Osteoblast (primary cell): ENCODE measurements at regions not wholly inside any gene's neighbourhood (a gene's known extent, or its start where the extent isn't known, plus 50 kb on each side); places are given as distances from the start of the nearest gene placed in this dataset.

ENCODE experiments used
- DNase-seq: peaks from one replicate; pipeline ENCODE4 v3.0.0; 2011; ENCODE audit warnings: low spot score, mixed read lengths; ENCODE audit not compliant: insufficient read length; ENCODE audit errors: missing footprints
- H2AFZ ChIP-seq: 2 replicates; pipeline ENCODE4 v1.6.0; 2011; ENCODE audit warnings: mild to moderate bottlenecking, low read length
- H3K27ac ChIP-seq: 2 replicates; pipeline ENCODE4 v1.5.1; 2011; ENCODE audit warnings: mild to moderate bottlenecking, low read depth, low read length, moderate library complexity
- H3K27me3 ChIP-seq: 2 replicates; pipeline ENCODE4 v1.6.0; 2012; ENCODE audit warnings: mild to moderate bottlenecking, control low read depth, inconsistent platforms, low read length, moderate library complexity; ENCODE audit not compliant: insufficient read depth
- H3K36me3 ChIP-seq: 2 replicates; pipeline ENCODE4 v1.5.1; 2011; ENCODE audit warnings: mild to moderate bottlenecking, low read length, control low read depth, moderate library complexity; ENCODE audit not compliant: insufficient read depth
- H3K4me1 ChIP-seq: 2 replicates; pipeline ENCODE4 v1.5.1; 2011; ENCODE audit warnings: mild to moderate bottlenecking, low read length, control low read depth, moderate library complexity; ENCODE audit not compliant: insufficient read depth
- H3K4me2 ChIP-seq: 2 replicates; pipeline ENCODE4 v1.6.0; 2011; ENCODE audit warnings: mild to moderate bottlenecking, low read length; ENCODE audit not compliant: insufficient read depth
- H3K4me3 ChIP-seq: fragments of 200-600 bp; sonication (generic); 3 replicates; pipeline ENCODE4 v1.5.1; 2012; ENCODE audit warnings: mild to moderate bottlenecking, low read length, inconsistent platforms; ENCODE audit not compliant: insufficient read depth
- H3K79me2 ChIP-seq: 2 replicates; pipeline ENCODE4 v1.6.0; 2012; ENCODE audit warnings: mild to moderate bottlenecking, low read length, control low read depth, inconsistent platforms; ENCODE audit not compliant: insufficient read depth
- H3K9me3 ChIP-seq: 2 replicates; pipeline ENCODE4 v1.5.1; 2011; ENCODE audit warnings: low read depth, low read length, control low read depth
- H4K20me1 ChIP-seq: 2 replicates; pipeline ENCODE4 v1.6.0; 2012; ENCODE audit warnings: mild to moderate bottlenecking, low read length, control low read depth; ENCODE audit not compliant: insufficient read depth
- TF ChIP-seq, protein P1 (sequence below): IDR thresholded peaks from 2 replicates; pipeline ENCODE4 v1.5.1; 2011; ENCODE audit warnings: mild to moderate bottlenecking, low read depth, low read length, moderate library complexity; ENCODE audit errors: extremely low read depth

DNA sequence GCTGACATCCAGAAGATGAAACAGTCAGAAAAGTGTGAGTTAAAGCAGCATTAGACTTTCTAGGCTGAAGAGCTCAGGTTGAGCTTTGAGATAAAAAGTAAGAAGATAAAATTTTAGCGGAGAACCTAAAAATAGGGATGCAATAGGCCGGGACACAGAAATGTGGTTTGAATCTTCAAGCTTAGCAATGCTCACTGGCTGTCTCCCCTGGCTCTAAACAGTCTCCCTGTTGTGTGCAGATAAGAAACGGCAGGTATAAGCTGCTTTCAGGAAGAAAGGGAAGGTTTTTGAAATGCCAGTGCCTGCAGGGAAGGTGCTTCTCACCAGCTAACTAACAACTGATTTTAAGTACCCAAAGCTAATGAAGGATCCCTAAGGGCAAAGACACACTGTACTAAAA is 718.7 kb upstream of the SGO1 start:
- Histone ChIP-seq H3K36me3 (no peaks in the 10 kb centered on the region), H3K27me3 (no peaks in the 10 kb centered on the region), H3K4me3 (no peak overlapping the region), H3K9me3 (no peaks in the 10 kb centered on the region), H3K4me2 (no peak overlapping the region), H2AFZ (no peak overlapping the region), H3K79me2 (no peaks in the 10 kb centered on the region), H3K27ac (no peak overlapping the region), H4K20me1 (no peaks in the 10 kb centered on the region), H3K4me1 (no peaks in the 10 kb centered on the region)
- TF ChIP-seq, protein P1, sequence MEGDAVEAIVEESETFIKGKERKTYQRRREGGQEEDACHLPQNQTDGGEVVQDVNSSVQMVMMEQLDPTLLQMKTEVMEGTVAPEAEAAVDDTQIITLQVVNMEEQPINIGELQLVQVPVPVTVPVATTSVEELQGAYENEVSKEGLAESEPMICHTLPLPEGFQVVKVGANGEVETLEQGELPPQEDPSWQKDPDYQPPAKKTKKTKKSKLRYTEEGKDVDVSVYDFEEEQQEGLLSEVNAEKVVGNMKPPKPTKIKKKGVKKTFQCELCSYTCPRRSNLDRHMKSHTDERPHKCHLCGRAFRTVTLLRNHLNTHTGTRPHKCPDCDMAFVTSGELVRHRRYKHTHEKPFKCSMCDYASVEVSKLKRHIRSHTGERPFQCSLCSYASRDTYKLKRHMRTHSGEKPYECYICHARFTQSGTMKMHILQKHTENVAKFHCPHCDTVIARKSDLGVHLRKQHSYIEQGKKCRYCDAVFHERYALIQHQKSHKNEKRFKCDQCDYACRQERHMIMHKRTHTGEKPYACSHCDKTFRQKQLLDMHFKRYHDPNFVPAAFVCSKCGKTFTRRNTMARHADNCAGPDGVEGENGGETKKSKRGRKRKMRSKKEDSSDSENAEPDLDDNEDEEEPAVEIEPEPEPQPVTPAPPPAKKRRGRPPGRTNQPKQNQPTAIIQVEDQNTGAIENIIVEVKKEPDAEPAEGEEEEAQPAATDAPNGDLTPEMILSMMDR, result no peak
- no peak for DNase-seq

DNA sequence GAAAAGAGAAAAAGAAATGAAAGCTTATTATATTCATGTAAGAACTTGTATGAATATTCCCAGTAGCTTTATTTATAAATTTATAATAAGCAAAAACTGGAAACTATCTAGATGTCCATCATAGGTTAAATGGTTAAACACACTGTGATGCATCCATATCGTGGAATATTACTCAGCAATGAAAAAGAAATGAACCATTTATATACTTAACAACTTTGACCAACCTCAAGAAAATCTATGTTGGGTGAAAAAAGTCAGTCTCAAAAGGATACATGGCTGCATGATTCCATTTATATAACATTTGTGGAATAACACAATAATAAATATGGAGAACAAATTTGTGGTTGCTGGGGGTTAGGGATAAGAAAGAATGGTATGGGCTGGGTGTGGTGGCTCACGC is 713.0 kb upstream of the SGO1 start:
- TF ChIP-seq, protein P1, result no peak
- Histone ChIP-seq H3K4me3 (no peak overlapping the region), H3K4me2 (no peak overlapping the region), H2AFZ (no peak overlapping the region), H3K4me1 (no peaks in the 10 kb centered on the region), H3K36me3 (no peaks in the 10 kb centered on the region), H3K79me2 (no peaks in the 10 kb centered on the region), H3K27me3 (no peaks in the 10 kb centered on the region), H4K20me1 (no peaks in the 10 kb centered on the region), H3K27ac (no peak overlapping the region), H3K9me3 (no peaks in the 10 kb centered on the region)
- no peak for DNase-seq

GRCh38 chr3:20890111-20890519 is 704.1 kb upstream of the SGO1 start:
- Histone ChIP-seq H3K27me3 (no peaks in the 10 kb centered on the region), H4K20me1 (no peaks in the 10 kb centered on the region), H3K4me2 (no peak overlapping the region), H2AFZ (no peak overlapping the region), H3K27ac (no peak overlapping the region), H3K36me3 (no peaks in the 10 kb centered on the region), H3K79me2 (no peaks in the 10 kb centered on the region), H3K4me1 (no peaks in the 10 kb centered on the region), H3K9me3 (no peaks in the 10 kb centered on the region), H3K4me3 (no peak overlapping the region)
- no peak for DNase-seq
- TF ChIP-seq, protein P1, result no peak

GRCh38 chr3:20878691-20879090 is 692.7 kb upstream of the SGO1 start:
- no peak overlapping the region for H3K4me3 ChIP-seq
- TF ChIP-seq, protein P1, result no peak
- DNase-seq, result no peak

More at GRCh38 chr3:20878691-20879090, 692.7 kb upstream of the SGO1 start:
- H3K4me2 ChIP-seq, result no peak overlapping the region
- H3K79me2 ChIP-seq, result no peaks in the 10 kb centered on the region
- no peak overlapping the region for H2AFZ ChIP-seq
- H3K36me3 ChIP-seq, result no peaks in the 10 kb centered on the region
- H3K27me3 ChIP-seq, result no peaks in the 10 kb centered on the region
- H3K9me3 ChIP-seq, result no peaks in the 10 kb centered on the region
- H3K27ac ChIP-seq, result no peak overlapping the region
- no peaks in the 10 kb centered on the region for H4K20me1 ChIP-seq
- no peaks in the 10 kb centered on the region for H3K4me1 ChIP-seq
